Erythroblast (primary cell): ENCODE measurements at regions not wholly inside any gene's neighbourhood (a gene's known extent, or its start where the extent isn't known, plus 50 kb on each side); places are given as distances from the start of the nearest gene placed in this dataset.

Experiments used
- GATA1 ChIP-seq: IDR thresholded peaks from 2 replicates; pipeline ENCODE4 v1.6.1; 2011; ENCODE audit warnings: low read depth, mild to moderate bottlenecking, control low read depth, low read length, moderate library complexity
- POLR2A ChIP-seq: IDR thresholded peaks from 2 replicates; pipeline ENCODE4 v1.6.1; 2011; ENCODE audit warnings: mild to moderate bottlenecking, low read length

DNA sequence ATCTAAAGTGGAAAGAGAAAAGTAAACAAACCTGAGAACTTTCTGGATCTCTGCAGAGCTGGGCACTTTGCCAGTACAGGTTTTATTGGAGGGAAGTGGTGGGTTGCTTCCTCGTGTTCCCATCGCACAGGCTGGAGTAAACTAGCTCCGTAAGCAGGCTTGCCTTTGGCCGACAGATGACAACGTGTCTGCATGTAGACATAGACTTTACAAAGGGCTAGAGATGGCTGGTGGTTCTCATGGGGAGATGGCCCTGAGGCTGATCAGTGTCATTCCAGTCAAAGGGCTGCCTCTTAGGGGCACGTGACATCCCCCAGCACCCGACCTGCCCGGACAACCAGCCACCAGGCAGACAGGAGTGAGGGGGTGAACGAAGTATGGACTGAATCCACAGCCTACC, 98.8 kb downstream of the YTHDF1 start:
- TF ChIP-seq POLR2A, result no peak
- TF ChIP-seq GATA1, result no peak
